HCT116 (cell line): ENCODE measurements at regions not wholly inside any gene's neighbourhood (a gene's known extent, or its start where the extent isn't known, plus 50 kb on each side); places are given as distances from the start of the nearest gene placed in this dataset.

Source experiments
- CEBPB ChIP-seq: IDR thresholded peaks from 2 replicates; pipeline ENCODE4 v1.6.1; 2012; ENCODE audit warnings: low read depth
- ELF1 ChIP-seq: IDR thresholded peaks from 2 replicates; pipeline ENCODE4 v1.6.1; 2012; ENCODE audit warnings: low read depth, borderline replicate concordance
- EZH2 ChIP-seq: fragments of 200-600 bp; sonication (generic); IDR thresholded peaks from 2 replicates; pipeline ENCODE4 v1.6.1; 2017; ENCODE audit warnings: antibody characterized with exemption, mixed run types
- EZH2phosphoT487 ChIP-seq: fragments of 200-600 bp; IDR thresholded peaks from 2 replicates; pipeline ENCODE4 v1.6.1; 2018; ENCODE audit warnings: antibody characterized with exemption, borderline replicate concordance
- POLR2A ChIP-seq: IDR thresholded peaks from 2 replicates; pipeline ENCODE4 v1.7.0; 2011; ENCODE audit warnings: borderline replicate concordance; ENCODE audit not compliant: insufficient read depth, insufficient read length; ENCODE audit errors: extremely low read depth
- POLR2AphosphoS5 ChIP-seq: IDR thresholded peaks from 2 replicates; pipeline ENCODE4 v1.6.1; 2011; ENCODE audit warnings: mild to moderate bottlenecking, low read depth, low read length, moderate library complexity
- RAD21 ChIP-seq: IDR thresholded peaks from 2 replicates; pipeline ENCODE4 v1.6.1; 2012; ENCODE audit warnings: low read depth, mild to moderate bottlenecking
- REST ChIP-seq: IDR thresholded peaks from 2 replicates; pipeline ENCODE4 v1.6.1; 2012; ENCODE audit warnings: low read depth
- SIN3A ChIP-seq: IDR thresholded peaks from 2 replicates; pipeline ENCODE4 v1.6.1; 2012; ENCODE audit warnings: low read depth
- ZNF274 ChIP-seq: fragments of 200-500 bp; sonication (Bioruptor generic); IDR thresholded peaks from 2 replicates; pipeline ENCODE4 v1.6.1; 2014; ENCODE audit warnings: mild to moderate bottlenecking, low read depth, low read length, inconsistent platforms
- TF ChIP-seq, protein P1 (sequence below), 3 experiments: fragments of 200-600 bp in 1 of 3; sonication (generic) in 1 of 3; IDR thresholded peaks in 2 of 3; conservative IDR thresholded peaks in 1 of 3; 2 replicates each; pipeline ENCODE4 v1.5.1; 2012 to 2017; ENCODE audit warnings: low read depth in 2 of 3, low read length in 2 of 3, antibody characterized with exemption in 1 of 3, borderline replicate concordance in 1 of 3, control low read depth in 1 of 3, mild to moderate bottlenecking in 1 of 3, mixed read lengths in 1 of 3, mixed run types in 1 of 3, moderate library complexity in 1 of 3; ENCODE audit not compliant: insufficient read depth in 1 of 3
- TF ChIP-seq, protein P2 (sequence below): IDR thresholded peaks from 2 replicates; pipeline ENCODE4 v1.6.1; 2012

- TF ChIP-seq, protein P1, sequence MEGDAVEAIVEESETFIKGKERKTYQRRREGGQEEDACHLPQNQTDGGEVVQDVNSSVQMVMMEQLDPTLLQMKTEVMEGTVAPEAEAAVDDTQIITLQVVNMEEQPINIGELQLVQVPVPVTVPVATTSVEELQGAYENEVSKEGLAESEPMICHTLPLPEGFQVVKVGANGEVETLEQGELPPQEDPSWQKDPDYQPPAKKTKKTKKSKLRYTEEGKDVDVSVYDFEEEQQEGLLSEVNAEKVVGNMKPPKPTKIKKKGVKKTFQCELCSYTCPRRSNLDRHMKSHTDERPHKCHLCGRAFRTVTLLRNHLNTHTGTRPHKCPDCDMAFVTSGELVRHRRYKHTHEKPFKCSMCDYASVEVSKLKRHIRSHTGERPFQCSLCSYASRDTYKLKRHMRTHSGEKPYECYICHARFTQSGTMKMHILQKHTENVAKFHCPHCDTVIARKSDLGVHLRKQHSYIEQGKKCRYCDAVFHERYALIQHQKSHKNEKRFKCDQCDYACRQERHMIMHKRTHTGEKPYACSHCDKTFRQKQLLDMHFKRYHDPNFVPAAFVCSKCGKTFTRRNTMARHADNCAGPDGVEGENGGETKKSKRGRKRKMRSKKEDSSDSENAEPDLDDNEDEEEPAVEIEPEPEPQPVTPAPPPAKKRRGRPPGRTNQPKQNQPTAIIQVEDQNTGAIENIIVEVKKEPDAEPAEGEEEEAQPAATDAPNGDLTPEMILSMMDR (IDR thresholded peaks at IDR 0.05 in 2 of 3, conservative IDR thresholded peaks at IDR 0.05 in 1 of 3; ENCODE audit: borderline replicate concordance in 1 of 3, insufficient read depth in 1 of 3, low read depth in 2 of 3, low read length in 2 of 3), result no peak
- TF ChIP-seq CEBPB, result no peak
- TF ChIP-seq POLR2AphosphoS5, result no peak
- TF ChIP-seq, protein P2, sequence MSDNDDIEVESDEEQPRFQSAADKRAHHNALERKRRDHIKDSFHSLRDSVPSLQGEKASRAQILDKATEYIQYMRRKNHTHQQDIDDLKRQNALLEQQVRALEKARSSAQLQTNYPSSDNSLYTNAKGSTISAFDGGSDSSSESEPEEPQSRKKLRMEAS, result no peak
- TF ChIP-seq SIN3A, result no peak
- TF ChIP-seq POLR2A, result no peak
- TF ChIP-seq RAD21, result no peak
- TF ChIP-seq EZH2, result no peak
- TF ChIP-seq REST, result no peak
- TF ChIP-seq EZH2phosphoT487, result no peak
- TF ChIP-seq ZNF274, result no peak
- no peak for TF ChIP-seq ELF1
Measured at GRCh38 chr12:79515530-79515935, 175.2 kb downstream of the PAWR start.
